Suppressor macrophage (primary cell): ENCODE measurements at regions not wholly inside any gene's neighbourhood (a gene's known extent, or its start where the extent isn't known, plus 50 kb on each side); places are given as distances from the start of the nearest gene placed in this dataset.
"Not testable (repeated sequence)": the region's sequence is repeated elsewhere in the genome, so short reads cannot be mapped to it uniquely, and the experiment has no call there.

Source experiments
- DNase-seq, 4 experiments: peaks; one replicate each; pipeline ENCODE4 v3.0.0-alpha.2; 2020 to 2022

DNA sequence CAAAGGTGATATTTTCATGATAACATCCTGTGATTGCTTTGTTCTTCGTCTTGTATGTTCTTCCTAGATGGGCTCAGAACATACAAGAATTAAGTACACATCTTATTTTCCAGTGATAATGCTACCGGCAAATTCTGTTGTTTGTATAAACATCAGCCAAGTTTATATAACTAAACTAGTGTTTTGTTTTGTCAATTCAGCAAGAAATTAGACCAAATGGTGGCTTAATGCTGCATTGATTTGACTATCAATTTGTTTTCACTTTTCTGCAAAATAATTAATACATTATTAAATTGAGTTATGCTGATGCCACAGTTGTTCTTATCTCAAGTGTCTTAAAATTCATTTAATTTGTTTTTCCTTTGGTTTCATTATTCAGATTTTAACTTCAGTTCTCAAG, 177.7 kb downstream of the OR4F29 start:
- not testable (repeated sequence) for DNase-seq

DNA sequence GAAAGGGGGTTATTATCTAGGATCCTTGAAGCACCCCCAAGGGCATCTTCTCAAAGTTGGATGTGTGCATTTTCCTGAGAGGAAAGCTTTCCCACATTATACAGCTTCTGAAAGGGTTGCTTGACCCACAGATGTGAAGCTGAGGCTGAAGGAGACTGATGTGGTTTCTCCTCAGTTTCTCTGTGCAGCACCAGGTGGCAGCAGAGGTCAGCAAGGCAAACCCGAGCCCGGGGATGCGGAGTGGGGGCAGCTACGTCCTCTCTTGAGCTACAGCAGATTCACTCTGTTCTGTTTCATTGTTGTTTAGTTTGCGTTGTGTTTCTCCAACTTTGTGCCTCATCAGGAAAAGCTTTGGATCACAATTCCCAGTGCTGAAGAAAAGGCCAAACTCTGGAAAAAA, 183.7 kb downstream of the OR4F29 start:
- DNase-seq = peak in 3 of 4 experiments; percentile 58 to 83 (median 63)
